ENCODE measurements at regions not wholly inside any gene's neighbourhood (a gene's known extent, or its start where the extent isn't known, plus 50 kb on each side); places are given as distances from the start of the nearest gene placed in this dataset.

DNA sequence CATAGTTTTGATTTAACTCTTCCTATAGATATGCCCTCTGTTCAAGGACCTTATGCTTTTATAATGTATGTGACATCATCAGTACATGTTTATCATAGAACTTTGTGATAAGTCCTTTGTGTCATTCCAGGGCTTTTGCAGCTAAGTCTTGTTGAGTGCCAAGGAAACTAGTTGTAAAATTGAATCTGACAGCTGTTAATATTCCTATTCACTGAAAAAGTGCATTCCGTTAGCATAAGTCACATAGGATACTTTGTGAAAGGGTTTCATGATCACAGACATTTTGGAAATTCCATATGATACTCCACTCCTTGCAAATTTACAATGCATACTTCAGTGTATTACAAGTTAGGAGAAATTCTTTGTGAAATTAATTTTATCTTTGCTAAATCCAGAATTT lies 503.4 kb downstream of the CCDC85A start:
- TF ChIP-seq, protein P1, sequence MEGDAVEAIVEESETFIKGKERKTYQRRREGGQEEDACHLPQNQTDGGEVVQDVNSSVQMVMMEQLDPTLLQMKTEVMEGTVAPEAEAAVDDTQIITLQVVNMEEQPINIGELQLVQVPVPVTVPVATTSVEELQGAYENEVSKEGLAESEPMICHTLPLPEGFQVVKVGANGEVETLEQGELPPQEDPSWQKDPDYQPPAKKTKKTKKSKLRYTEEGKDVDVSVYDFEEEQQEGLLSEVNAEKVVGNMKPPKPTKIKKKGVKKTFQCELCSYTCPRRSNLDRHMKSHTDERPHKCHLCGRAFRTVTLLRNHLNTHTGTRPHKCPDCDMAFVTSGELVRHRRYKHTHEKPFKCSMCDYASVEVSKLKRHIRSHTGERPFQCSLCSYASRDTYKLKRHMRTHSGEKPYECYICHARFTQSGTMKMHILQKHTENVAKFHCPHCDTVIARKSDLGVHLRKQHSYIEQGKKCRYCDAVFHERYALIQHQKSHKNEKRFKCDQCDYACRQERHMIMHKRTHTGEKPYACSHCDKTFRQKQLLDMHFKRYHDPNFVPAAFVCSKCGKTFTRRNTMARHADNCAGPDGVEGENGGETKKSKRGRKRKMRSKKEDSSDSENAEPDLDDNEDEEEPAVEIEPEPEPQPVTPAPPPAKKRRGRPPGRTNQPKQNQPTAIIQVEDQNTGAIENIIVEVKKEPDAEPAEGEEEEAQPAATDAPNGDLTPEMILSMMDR (IDR thresholded peaks at IDR 0.05; ENCODE audit: insufficient read depth, low read length, poor library complexity, severe bottlenecking), result no peak
- no peak for TF ChIP-seq EZH2phosphoT487 (conservative IDR thresholded peaks at IDR 0.05; ENCODE audit: low read length)

All from SU-DHL-6 (cell line).